HEK293T (cell line): ENCODE measurements at regions not wholly inside any gene's neighbourhood (a gene's known extent, or its start where the extent isn't known, plus 50 kb on each side); places are given as distances from the start of the nearest gene placed in this dataset.

Source experiments
- ELF4 ChIP-seq: fragments of 450-650 bp; IDR thresholded peaks from 2 replicates; pipeline ENCODE4 v1.6.1; 2017; ENCODE audit warnings: antibody characterized with exemption
- FOXK2 ChIP-seq: fragments of 450-650 bp; IDR thresholded peaks from 2 replicates; pipeline ENCODE4 v1.6.1; 2016; ENCODE audit warnings: mild to moderate bottlenecking
- FOXM1 ChIP-seq: fragments of 450-650 bp; IDR thresholded peaks from 2 replicates; pipeline ENCODE4 v1.6.1; 2017; ENCODE audit warnings: mild to moderate bottlenecking, borderline replicate concordance
- SP1 ChIP-seq: fragments of 450-650 bp; IDR thresholded peaks from 2 replicates; pipeline ENCODE4 v1.6.1; 2017
- ZNF384 ChIP-seq: fragments of 450-650 bp; IDR thresholded peaks from 2 replicates; pipeline ENCODE4 v1.6.1; 2016

GRCh38 chr10:57113545-57113944 lies 752.5 kb upstream of the ZWINT start:
- no peak for TF ChIP-seq FOXK2
- TF ChIP-seq FOXM1: no peak
- TF ChIP-seq ZNF384: no peak
- TF ChIP-seq ELF4: no peak
- no peak for TF ChIP-seq SP1
